Stromal cell of bone marrow (primary cell): ENCODE measurements at regions not wholly inside any gene's neighbourhood (a gene's known extent, or its start where the extent isn't known, plus 50 kb on each side); places are given as distances from the start of the nearest gene placed in this dataset.
"Not testable (repeated sequence)": the region's sequence is repeated elsewhere in the genome, so short reads cannot be mapped to it uniquely, and the experiment has no call there.

Source experiments
- DNase-seq: peaks from one replicate; pipeline ENCODE4 v3.0.0-alpha.2; 2012; ENCODE audit warnings: low read depth

DNA sequence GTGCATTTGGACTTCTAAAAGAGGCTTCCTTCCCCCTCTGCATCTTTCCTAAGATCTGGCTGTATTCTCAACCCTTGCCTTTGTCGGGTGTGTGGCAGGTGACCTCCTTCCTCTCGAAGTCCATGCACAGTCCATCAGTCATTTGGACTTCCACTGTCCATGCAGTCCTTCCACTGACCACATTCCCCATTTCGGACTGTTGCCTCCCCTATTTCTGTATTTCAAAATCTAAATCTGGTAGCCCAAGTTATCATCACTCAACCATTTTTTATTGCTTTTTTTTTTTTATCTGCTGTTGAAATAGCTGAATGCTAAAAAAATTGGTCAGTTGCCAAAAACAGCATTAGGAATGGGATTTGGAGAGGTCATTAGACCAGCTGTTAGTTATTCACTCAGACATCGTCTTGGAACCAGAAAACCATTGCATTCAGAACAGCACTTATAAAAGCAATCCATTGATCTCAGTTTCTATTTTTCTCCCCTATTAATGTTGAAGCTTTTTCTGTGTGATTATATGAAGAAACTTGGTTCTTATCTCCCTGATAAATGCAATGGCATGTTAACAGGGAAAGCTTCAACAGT lies 575.6 kb downstream of the KIF20B start:
- DNase-seq, result peak; percentile 24

DNA sequence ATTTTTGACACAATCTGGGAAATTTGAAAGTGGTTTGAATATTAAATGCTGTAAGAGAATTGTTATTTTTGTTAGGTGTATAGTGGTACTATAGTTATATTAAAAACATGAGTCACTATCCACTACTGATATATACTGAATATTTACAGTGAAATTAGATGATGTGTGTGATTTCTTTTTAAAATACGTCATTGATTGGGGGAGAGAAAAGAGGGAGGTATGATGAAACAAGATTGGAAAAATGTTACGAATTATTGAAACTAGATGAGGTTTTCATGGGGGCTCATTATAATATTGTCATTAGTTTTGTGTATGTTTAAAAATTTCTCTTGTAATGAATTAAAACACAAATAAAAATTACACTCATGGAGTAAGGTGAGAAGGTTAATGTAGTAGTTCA lies 571.4 kb downstream of the HTR7 start:
- DNase-seq, result no peak

DNA sequence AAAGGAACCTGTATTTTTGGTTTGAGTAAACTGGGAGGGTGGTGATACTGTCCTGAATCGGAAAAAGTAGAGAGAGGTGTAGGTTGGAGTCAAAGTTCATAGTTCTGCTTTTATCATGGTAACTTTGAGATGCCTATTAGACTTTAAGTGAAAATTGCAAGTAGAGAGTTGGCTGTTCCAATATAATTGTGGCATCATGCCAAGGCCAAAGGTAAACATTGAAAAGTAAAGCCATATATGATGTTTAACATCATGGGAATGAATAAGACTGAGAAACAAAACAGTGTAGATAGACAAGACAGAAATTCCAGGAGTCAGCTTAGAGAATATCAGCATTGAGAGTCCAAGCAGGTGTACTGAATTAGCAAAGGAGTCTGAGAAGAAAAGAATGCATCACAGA lies 570.9 kb downstream of the HTR7 start:
- no peak for DNase-seq

DNA sequence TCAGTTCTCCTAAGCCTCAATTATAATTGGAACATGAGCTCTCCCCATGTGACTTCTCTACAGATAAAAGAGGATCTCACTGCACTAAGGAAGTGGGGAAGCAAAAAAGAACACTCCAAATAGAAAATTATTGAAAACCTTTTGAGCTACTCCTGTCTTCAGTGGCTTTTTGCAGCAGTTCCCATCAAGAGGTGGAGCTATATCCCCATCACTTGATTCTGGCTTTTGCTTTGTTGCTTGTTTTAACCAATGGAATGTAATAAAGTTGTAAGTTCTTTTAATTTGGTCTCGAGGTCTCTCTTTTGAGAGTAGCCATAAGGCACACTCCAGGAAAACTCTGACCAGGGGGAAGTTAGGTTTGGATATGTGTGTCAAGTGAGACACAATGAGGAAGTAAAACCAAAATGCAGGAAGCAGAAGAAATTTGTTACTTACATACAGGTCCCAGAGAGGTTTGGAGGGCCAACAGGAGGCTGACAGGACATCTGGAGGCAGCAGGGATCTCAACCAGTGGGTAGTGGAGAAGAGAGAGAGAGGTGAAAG lies 569.4 kb downstream of the HTR7 start:
- DNase-seq, result peak; percentile 50

DNA sequence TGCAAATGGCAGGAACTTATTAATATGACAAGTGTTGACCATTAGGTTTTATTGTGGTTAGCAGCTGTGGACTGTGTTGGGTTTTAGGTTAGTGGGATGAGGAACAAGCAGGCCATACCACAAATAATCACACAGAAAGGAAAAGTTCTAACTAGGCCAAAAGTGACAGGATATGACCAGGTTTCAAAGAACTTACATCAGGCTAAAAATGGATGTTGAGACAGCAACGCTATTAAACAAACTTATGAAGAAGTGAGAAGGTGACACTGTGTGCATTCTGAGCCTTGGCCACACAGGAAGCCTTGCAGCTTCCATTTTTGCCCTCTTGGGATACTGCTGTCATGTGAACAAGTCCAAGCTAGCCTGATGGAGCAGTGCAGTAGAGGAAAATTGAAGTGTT lies 568.8 kb downstream of the HTR7 start:
- DNase-seq, result peak; percentile 17

DNA sequence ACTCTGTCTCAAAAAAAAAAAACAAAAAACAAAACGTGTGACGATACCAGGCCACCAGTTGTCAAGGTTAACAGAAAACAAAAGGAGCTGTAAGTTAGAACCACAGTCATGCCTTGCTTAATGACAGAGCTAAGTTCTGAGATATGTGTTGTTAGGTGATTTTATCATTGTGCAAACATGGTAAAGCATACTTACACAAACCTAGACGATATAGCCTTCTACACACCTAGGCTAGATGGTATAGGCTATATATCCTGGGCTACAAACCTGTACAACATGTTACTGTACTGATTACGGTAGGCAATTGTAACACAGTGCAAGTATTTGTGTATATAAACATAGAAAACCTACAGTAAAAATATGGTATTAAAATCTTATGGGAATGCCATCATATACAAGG lies 564.2 kb downstream of the HTR7 start:
- no peak for DNase-seq

DNA sequence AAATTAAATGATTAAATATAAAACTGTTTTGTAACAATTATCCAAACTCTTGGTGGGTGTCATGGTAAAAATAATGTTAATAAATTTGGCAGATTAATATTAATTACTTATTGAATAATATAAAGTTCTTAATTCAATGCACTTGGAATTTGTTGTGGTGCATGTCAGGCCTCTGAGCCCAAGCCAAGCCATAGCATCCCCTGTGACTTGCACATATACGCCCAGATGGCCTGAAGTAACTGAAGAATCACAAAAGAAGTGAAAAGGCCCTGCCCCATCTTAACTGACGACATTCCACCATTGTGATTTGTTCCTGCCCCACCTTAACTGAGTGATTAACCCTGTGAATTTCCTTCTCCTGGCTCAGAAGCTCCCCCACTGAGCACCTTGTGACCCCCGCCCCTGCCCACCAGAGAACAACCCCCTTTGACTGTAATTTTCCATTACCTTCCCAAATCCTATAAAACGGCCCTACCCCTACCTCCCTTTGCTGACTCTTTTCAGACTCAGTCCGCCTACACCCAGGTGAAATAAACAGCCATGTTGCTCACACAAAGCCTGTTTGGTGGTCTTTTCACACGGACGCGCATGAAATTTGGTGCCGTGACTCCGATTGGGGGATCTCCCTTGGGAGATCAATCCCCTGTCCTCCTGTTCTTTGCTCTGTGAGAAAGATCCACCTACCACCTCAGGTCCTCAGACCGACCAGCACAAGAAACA lies 562.9 kb downstream of the HTR7 start:
- DNase-seq, result not testable (repeated sequence)

DNA sequence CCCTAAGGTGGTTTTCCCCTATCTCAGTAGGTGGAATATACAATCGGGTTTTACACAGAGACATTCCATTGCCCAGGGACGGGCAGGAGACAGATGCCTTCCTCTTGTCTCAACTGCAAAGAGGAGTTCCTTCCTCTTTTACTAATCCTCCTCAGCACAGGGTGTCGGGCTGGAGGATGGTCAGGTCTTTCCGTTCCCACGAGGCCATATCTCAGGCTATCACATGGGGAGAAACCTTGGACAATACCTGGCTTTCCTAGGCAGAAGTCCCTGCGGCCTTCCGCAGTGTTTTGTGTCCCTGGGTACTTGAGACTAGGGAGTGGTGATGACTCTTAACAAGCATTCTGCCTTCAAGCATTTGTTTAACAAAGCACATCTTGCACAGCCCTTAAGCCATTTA lies 555.8 kb downstream of the HTR7 start:
- not testable (repeated sequence) for DNase-seq

DNA sequence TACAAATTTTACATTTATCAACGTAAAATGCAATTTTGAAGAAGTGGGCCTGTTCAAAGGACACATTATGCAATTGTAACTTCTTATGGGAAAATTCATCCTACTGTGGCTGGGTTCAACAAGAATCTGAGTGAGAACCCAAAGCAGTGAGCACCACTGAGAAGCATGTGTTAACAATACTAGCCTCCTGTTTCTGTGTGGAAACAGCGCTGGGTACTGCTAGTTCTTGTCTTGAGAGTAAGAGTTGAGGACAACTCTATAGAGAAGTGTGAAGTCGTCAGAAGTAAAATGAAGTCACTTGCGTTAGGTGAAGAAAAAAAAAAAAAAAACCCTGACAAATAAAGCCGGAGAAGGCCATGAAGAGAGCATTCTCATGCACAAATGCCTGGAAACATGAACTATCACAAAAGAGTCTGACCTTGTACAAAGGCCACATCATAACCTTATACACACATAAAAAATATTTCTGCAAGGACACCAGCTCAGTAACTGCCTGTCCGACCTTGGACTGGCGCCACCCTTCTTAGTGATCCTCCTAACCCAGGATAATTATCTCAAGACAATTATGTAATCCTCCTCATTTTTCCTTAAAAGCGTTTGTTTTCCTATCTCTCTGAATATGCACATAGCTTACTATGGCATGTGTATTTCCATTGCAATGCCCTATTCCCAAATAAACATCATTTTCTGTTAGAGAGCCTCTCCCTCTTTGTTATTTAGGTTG lies 554.9 kb downstream of the HTR7 start:
- no peak for DNase-seq

DNA sequence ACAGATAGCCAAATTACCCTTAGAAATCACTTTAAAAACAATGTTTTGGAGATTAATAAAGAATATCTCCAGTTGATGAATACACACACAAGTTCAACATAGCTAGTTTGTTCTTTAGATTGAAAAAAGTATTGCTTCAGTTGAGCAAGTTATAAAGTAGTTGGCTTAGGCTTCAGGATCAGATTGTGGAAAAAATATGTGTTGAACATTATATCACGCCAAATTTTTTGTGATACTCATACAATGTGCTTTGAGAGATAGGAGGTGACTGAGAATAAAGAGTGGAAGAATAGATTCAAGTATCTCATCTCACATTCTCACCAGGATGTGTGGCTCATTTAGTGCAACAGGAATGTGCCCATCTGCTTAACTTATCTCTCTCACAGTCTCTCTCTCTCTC lies 553.3 kb downstream of the HTR7 start:
- DNase-seq, result no peak

DNA sequence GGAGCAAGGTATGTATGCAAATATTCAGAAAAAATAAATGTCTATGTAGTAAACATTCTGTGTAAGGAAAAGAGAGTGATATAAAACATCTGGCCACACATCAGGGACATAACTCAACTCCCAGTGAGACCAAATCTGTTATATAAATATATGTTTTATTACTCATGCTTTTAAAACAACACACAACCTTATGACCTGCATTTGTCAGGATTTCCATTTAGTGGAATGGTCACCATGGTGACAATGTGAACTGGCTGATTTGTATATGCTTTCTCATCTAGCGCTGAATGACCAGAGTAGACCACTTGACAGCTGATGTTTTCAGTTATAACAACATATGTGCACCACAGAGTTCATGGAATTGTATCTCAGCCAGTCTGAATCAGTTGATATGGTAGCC lies 551.7 kb downstream of the HTR7 start:
- peak; percentile 93 for DNase-seq

DNA sequence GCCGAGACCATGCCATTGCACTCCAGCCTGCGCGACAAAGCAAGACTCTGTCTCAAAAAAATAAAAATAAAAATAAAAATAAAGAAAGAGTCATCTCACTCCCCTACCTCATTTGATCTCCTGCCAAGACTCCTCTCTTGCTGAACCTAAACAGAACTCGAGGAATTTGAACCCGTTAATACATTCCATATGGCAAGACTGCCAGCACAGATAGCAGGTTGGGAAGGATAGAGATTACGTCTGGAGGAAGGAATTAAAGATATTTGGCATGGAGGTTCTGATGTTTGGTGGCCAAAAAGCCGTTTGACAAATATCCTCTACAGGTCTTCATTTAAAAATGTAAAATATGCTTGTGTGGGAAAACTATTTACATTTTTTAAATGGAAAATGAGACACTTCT lies 549.6 kb downstream of the HTR7 start:
- DNase-seq, result no peak

DNA sequence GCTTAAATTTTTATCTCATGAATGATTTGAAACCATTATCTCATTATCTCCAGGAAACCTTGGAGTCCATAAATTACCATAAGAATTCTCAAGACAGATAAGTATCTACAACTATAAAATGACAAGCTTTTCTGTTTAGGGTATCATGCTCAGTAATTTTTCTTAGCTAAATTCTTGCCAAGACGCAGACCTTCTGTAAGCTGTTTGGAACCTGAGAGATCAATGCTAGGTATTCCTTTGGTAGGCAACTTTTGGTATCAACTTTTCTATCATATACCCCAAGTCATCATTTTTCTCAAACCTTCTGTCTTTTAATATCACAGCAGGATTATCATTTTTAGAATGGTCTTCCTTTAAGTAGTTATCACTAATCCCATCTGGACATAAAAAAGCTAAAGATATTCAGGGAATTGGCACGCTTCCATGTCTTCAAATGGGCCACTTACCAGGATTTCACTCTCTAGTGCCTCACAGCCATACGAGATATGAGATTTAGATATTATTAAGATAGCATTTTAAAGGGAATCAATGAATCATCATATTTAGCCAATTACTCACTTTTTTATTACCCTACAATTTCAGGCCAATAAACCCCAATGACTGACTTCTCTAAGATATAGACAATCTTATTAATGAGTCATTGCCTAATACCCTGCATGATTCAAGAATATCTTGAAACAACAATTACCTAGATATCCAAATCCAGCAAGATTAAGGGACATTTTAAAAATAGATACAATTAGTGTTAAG lies 544.1 kb downstream of the HTR7 start:
- DNase-seq, result no peak

DNA sequence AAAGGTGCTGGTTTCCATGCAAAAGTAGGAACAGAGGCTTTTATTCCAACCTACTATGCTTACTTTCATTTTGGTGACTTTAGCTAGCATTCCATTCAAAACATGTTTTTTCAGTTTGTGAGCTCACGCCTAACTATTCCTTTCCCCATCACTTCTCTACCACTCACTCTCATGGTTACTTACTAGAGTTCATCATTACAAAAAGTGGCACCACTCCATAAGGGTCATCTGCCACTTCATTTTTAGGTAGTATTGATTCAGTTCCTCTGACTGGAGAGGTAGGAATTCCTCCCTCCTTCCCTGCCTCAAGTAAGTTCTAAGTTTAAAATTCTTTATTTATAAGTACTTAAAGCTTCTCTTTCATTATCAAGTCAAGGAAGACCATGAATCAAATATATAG lies 543.1 kb downstream of the HTR7 start:
- DNase-seq, result no peak

DNA sequence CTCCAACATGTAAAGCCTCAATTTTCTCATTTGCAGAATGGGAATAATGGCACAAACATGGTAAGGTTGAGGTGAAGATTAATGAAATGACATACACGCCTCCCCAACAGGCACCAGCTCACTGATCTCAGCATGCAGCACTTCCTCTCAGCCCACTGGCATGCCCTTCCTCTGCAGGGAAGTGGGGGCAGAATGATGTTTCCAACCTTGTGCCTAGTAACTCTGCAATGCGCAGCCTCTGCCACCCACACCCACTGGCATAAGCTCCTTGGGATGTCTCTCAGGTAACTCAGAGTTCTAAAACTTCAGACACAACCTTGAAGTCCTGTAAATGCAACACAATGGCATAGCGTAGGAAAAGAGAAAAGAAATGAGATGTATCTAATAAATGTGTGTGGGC lies 540.7 kb downstream of the HTR7 start:
- no peak for DNase-seq

DNA sequence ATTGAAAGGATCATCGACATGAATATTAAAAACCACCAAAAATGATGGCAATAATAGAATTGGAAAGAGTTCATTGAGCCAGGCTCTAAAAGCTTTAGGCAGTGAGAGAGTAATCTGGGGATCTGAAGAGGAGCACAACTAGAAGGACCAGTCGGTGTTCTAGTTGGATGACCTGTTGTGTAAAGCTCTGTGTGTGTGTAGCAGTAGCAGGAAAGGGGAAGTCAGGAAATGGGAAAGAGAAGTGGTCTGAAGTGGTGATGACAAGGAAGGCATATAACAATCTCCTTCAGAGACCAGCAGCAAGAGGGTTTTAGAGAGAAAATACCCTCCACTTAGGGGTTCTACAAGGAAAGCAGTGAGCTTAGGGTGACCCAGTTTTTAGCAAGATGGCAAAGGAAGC lies 539.2 kb downstream of the HTR7 start:
- DNase-seq, result no peak

DNA sequence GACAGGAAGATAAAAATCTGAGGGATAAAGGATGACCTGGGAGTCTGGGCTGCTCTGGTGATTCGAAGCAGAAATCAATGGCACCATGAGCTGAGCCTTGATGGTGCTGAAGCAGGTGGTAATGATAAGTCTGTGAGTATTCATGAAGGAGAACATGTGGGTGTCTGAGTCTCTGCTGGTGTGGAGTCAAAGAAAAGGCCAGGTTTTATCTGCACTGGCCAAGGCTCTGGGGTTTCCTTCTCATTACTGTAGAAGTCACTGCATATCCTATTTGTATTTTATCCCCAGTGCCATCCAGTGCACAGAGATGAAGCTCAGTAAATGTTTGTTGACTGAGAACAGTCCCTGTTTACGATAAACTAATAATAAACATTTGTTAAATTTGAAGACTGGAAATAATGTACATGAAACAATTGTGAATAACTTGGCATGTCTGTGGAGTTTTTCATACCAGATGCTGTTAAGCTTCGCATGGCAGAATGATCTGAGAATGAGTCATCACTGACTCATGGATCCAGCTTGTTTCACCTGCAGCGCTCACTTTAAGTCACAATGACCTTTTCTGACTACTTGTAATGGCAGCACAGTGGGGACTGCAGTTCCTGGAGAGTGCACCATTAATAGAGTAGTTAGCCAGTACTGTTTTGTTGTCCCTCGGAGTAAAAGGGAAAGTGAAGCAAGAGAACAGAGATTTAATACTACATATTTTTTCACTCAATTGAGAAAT lies 538.5 kb downstream of the HTR7 start:
- peak; percentile 64 for DNase-seq

DNA sequence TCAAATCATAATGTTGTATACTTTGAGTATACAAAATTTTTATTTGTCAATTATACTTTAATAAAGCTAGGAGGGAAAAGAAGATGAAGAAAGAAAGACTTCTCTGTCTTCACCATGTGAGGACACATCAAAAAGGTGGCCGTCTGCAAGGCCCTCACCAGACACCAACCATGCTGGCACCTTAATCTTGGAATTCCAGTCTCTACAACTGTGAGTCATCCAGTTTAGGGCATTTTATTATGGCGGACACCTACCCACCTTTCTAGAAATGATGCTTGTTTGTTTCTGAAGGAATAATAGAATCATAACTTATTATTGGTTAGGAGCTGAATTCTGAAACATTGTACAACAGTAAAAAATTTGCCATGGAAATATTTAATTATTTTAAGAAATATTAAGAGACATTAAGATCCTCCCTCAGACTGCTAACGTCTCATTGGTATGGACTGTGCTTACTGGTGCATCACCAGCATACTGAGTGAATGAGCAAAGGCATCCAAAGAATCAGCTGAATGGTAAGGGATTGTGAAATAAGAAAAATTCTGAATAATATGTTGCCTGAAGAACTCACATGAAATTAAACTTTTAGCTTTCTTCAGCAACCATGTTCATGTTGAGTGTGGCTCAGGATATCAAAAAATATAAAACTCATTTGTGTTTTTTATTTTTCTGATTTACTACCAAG lies 536.6 kb downstream of the HTR7 start:
- DNase-seq, result no peak

DNA sequence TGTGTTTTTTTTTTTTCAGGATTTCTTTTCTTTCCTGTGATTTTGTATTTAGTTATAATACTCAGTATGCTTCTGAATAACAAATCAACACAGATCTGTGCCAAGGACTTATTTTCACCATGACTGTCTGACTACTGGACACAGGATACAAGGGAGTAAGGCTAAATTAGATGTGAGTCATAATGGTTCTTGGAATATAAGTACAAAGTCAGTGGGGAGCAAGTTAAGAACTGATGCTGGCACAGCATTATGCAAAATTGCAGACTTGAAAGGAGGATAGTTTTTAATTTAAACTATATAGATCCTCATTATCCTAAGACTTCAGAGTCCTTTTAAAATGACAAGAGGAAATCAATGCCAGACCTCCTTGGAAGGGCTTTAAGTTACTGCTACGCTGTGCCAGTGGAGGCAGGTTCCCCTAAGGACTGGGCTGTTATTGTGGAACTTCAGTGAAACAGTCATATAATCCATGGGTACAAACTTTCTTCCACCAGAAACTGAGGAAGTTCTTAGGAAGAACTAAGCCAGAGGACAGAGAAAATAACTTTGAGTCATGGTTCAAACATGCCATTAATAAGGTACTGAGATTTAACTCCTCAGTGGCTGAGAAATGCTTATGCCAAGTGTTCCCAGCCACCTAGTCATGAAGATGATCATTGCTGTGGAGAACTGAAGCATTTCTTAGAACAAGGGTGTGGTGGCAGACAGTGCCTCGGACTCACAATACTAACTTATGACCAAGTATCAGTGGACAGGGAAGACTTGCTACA lies 531.2 kb downstream of the HTR7 start:
- DNase-seq, result peak; percentile 70

DNA sequence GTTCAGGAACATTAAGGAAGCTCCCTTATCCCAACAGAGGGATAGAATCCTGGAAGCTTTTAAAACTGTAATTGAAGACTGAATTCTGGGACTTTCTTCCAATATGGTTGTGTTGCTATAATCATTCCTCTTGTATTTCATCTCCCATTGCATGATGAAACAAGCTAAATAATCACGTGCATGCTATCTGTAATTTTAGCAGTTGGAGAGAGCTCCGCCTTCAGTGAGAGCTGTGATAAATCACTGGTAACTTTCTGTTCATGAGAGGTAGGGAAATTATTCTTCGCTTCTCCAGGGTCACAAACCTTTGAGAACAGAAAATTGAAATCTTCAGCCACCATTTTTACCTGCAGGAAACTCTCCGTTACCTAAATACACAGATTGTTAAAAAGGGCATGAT lies 530.2 kb downstream of the HTR7 start:
- DNase-seq, result no peak
